ENCODE measurements at regions not wholly inside any gene's neighbourhood (a gene's known extent, or its start where the extent isn't known, plus 50 kb on each side); places are given as distances from the start of the nearest gene placed in this dataset.

GRCh38 chr7:156121434-156121833, 309.2 kb upstream of the SHH start:
- no peak for DNase-seq (ENCODE audit: extremely low spot score, insufficient read length, low read depth)
- FAIRE-seq, result no peak

DNA sequence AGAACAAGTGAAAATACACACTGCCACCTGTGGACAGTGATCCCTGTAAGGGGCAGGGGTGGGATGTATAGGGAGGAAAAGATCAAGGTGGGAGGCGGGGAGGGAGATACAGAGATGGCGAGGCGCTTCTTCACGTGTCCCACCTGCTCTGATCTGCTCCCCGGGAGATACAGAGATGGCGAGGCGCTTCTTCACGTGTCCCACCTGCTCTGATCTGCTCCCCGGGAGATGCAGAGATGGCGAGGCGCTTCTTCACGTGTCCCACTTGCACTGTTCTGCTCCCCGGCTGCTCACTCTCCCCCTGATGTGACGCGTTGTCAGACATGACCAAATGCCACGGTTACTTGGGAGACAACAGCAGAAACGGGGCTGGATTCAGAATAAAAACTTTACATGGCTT, 308.3 kb upstream of the SHH start:
- no peak for FAIRE-seq
- DNase-seq (ENCODE audit: extremely low spot score, insufficient read length, low read depth), result no peak

- FAIRE-seq, result no peak
These were observed 307.5 kb upstream of the SHH start for GRCh38 chr7:156119771-156120170.

DNA sequence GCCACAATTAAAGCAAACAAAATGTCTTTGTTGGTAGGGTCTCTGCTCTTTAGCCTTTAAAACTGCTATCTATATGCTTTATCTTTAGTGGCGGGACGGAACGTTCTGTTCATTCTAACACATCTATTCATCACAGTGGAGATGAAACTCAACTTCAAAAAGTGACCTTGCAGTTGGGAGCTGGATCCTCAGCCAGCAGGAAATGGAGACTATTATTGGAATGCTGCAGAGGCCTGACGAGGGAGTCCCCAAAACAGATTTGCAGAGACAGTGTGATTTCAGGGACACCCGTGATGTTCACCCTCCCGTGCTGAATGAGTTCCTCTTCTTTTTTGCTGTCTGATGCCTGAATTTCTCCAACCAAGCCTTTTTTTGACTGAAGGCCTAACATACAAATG, 306.0 kb upstream of the SHH start:
- DNase-seq (ENCODE audit: extremely low spot score, insufficient read length, low read depth) (no peak), FAIRE-seq (no peak)

More at GRCh38 chr7:156119771-156120170, 307.5 kb upstream of the SHH start:
- DNase-seq (ENCODE audit: extremely low spot score, insufficient read length, low read depth), result no peak

GRCh38 chr7:156117542-156118247, 305.4 kb upstream of the SHH start:
- DNase-seq (ENCODE audit: extremely low spot score, insufficient read length, low read depth), result no peak
- FAIRE-seq, result no peak

DNA sequence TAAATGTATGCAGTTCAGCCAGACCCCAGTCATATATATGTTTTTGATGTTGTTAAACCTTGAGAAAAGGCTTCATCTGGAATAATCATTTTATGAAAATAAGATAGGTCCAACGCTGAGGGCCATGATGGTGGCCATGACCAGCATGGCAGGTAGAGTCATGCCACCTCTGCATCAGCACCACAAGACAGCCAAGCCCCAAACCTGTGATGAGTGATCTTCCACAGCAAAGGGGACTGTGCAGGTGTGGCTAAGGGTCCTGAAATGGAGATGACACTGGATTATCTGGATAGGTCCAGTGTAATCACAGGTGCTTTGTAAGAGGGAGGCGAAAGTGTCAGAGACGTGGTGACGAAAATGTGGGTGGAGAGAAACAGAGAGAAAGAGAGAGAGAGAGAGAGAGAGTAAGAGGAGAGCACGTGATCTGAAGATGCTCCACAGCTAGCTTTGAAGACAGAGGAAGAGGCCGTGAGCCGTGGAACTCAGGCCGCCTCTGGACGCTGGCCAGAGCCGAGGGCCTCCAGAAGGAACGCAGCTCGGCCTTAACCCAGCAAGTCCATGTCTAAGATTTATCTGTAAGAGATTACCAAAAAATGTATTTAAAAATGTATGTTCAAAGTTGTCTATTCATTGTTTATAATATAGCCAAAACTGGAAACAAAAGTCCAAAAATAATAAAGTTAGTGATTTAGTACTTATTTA, 304.4 kb upstream of the SHH start:
- no peak for DNase-seq (ENCODE audit: extremely low spot score, insufficient read length, low read depth)
- FAIRE-seq, result peak; percentile 18

DNA sequence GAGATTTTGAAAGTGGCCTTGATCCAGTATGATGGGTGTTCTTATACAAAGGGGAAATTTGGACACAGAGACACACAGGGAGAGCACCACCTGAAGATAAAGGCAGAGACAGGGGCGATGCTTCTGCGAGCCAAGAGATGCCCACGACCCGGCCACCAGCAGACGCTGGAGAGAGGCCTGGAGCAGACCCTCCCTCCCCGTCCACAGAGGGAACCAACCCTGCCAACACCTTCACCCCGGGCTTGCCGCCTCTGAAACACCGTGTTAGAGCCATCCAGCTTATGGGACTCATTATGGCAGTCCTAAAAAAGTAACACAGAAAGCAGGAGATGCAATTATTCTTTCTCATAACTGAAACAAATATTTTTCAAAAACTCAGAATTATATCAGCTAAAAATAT, 303.3 kb upstream of the SHH start:
- FAIRE-seq, result no peak
- no peak for DNase-seq (ENCODE audit: extremely low spot score, insufficient read length, low read depth)

DNA sequence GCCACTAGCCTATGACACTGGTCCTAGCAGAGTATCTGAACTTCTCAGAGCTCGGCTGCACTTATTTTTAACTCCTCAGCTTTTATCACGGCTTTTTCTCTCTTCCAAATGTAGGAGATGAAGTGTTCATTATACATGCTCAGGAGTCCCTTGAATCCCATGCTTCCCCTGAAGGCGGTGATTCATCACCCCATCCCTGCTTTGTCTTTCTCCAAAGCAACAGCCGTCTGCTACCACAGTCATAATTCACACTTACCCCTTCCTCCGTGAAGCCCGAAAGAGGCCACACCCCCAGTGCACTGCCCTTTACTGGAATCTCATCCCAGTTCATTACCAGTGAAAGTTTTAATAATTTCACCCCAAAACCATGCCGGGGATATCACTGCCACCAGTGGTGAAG, 301.5 kb upstream of the SHH start:
- FAIRE-seq (no peak), DNase-seq (ENCODE audit: extremely low spot score, insufficient read length, low read depth) (no peak)

DNA sequence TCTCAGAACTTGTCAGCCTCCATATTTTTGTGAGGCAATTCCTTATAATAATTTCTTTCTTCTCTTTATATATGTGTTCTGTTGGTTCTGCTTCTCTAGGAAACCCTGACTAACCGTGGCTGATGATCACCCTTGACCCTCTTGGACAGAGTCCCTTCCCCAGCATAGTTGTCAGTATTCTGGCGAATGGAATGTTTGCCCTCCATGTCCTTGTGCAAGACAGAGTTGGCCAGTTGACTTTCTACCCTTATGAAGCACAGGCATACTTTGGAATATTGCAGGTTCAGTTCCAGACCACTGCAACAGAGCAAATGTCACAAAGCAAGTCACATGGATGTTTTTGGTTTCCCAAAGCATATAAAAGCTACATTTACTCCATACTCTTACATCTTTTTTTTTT, 297.7 kb upstream of the SHH start:
- no peak for DNase-seq (ENCODE audit: extremely low spot score, insufficient read length, low read depth)
- no peak for FAIRE-seq

GRCh38 chr7:156109076-156109475, 296.8 kb upstream of the SHH start:
- DNase-seq (ENCODE audit: extremely low spot score, insufficient read length, low read depth) (no peak), FAIRE-seq (no peak)

GRCh38 chr7:156107957-156108356, 295.7 kb upstream of the SHH start:
- no peak for FAIRE-seq

GRCh38 chr7:156106107-156106426, 293.8 kb upstream of the SHH start:
- no peak for DNase-seq (ENCODE audit: extremely low spot score, insufficient read length, low read depth)
- FAIRE-seq, result no peak

More at GRCh38 chr7:156107957-156108356, 295.7 kb upstream of the SHH start:
- DNase-seq (ENCODE audit: extremely low spot score, insufficient read length, low read depth), result no peak

GRCh38 chr7:156105337-156106106, 293.3 kb upstream of the SHH start:
- DNase-seq (ENCODE audit: extremely low spot score, insufficient read length, low read depth) (no peak), FAIRE-seq (no peak)

DNA sequence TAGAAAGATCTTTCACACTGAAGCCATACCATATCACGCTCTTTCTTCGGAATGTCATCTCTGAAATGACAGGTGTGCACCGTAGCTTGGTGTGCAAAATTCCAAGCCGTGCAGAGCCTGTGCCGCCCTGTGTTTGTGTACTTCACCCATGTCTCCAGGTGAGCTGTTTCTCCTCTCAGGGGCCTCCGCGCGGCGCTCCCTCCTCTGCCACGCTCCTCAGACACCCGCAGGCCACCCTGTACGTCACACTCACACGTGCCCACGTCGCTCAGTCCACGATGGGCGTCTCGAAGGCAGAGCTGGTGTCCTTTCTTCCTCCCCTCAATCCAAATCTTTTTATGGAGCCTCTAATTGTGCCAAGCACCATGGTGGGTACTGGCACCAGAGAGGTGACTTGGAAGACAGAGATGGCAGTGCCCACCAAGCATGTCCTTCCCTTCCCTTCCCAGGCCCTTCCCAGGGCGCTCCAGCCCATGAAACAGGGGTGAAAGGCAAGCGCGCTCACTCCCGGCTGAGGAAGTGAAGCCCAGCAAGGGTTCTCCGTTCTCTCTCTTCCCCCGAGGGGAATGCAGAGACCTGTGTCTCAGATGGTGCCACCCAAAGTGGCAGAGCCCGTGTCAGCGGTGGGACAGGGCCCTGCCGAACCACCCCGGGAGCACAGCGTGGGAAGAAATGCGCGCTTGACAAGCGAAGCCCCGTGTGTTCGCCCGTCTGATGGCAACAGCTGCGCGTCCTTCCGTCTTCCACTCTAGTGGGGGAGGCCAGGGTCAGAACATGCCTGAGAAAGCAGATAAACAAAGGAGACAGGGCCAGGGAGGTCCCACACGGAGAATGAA, 292.5 kb upstream of the SHH start:
- FAIRE-seq (no peak), DNase-seq (ENCODE audit: extremely low spot score, insufficient read length, low read depth) (no peak)

DNA sequence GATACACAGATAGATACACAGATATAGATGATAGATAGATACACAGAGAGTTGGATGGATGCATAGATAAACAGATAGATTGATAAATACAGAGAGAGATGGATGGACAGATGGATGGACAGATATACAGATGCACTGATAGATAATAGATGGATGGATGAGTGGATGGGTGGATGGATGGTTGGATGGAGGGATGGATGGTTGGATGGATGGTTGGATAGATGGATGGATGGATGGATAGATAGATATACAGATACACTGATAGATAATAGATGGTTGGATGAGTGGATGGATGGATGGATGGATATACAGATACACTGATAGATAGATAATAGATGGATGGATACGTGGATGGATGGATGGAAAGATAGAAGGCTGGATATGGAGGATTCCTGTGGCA, 290.0 kb upstream of the SHH start:
- FAIRE-seq, result no peak
- no peak for DNase-seq (ENCODE audit: extremely low spot score, insufficient read length, low read depth)

DNA sequence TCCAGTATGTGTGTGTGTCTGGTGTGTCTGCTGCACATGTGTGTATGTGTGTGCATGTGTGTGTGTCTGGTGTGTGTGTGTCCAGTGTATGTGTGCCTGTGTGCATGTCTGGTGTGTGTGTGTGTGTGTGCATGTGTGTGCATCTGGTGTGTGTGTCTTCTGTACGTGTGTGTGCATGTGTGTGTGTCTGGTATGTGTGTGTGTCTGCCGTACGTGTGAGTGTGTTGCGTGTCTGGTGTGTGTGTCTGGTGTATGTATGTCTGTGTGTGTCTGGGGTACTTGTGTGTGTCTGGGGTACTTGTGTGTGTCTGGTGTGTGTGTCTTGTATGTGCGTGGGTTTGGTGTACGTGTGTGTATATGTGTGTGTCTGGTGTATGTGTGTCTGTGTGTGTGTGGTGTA, 289.1 kb upstream of the SHH start:
- DNase-seq (ENCODE audit: extremely low spot score, insufficient read length, low read depth) (no peak), FAIRE-seq (no peak)

GRCh38 chr7:156100086-156100485, 287.8 kb upstream of the SHH start:
- DNase-seq (ENCODE audit: extremely low spot score, insufficient read length, low read depth) (no peak), FAIRE-seq (no peak)

DNA sequence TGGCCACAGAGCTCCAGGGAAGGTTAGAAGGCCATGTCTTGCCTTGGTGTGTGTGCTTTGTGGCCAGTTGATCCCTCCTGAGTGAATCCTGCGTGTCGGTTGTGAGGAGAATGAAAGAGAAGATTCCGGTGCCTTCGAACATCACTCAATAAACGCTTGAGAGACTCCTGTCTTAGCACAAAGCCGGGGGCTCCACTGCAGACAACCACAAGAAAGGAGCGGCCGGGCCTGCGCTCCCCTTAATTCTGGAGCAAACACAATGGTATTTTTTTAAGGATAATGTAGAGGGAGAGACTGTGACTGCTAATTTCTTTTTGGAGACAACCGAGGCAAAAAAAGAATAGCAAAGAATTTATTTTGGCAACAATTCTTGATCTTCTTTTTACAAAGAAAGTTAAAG, 286.8 kb upstream of the SHH start:
- FAIRE-seq, result no peak
- no peak for DNase-seq (ENCODE audit: extremely low spot score, insufficient read length, low read depth)

- FAIRE-seq, result no peak
- no peak for DNase-seq (ENCODE audit: extremely low spot score, insufficient read length, low read depth)
These were observed 284.7 kb upstream of the SHH start for GRCh38 chr7:156096771-156097538.

Data from GM18507 (cell line).